Sigmoid colon (tissue), 4 donors: ENCODE measurements at regions not wholly inside any gene's neighbourhood (a gene's known extent, or its start where the extent isn't known, plus 50 kb on each side); places are given as distances from the start of the nearest gene placed in this dataset.

Experiments used
- CTCF ChIP-seq, 4 experiments: fragments of 450-650 bp in 3 of 4; fragments of 200-600 bp in 1 of 4; IDR thresholded peaks; one replicate each; pipeline ENCODE4 v1.5.1; 2016 to 2019; ENCODE audit warnings: antibody characterized with exemption in 4 of 4, mild to moderate bottlenecking in 3 of 4, moderate library complexity in 2 of 4
- EP300 ChIP-seq, 4 donors: sonication (generic); formaldehyde crosslinking; IDR thresholded peaks; one replicate each; pipeline ENCODE4 v1.6.1; 2017; ENCODE audit warnings: antibody characterized with exemption in 4 of 4
- POLR2A ChIP-seq, 2 donors: fragments of 450-650 bp; IDR thresholded peaks; one replicate each; pipeline ENCODE4 v1.6.1; 2016; ENCODE audit warnings: antibody characterized with exemption in 2 of 2, mild to moderate bottlenecking in 2 of 2, moderate library complexity in 2 of 2
- POLR2AphosphoS5 ChIP-seq, 4 donors: sonication (generic); formaldehyde crosslinking; IDR thresholded peaks; one replicate each; pipeline ENCODE4 v1.6.1; 2017; ENCODE audit warnings: antibody characterized with exemption in 4 of 4

GRCh38 chr12:128073937-128074336, 193.0 kb upstream of the TMEM132C start:
- TF ChIP-seq CTCF (IDR thresholded peaks at IDR 0.05), result no peak
- no peak for TF ChIP-seq EP300 (IDR thresholded peaks at IDR 0.05)
- TF ChIP-seq POLR2A (IDR thresholded peaks at IDR 0.05), result no peak
- TF ChIP-seq POLR2AphosphoS5 (IDR thresholded peaks at IDR 0.05), result no peak
